ENCODE measurements at regions not wholly inside any gene's neighbourhood (a gene's known extent, or its start where the extent isn't known, plus 50 kb on each side); places are given as distances from the start of the nearest gene placed in this dataset.
"Not testable (repeated sequence)": the region's sequence is repeated elsewhere in the genome, so short reads cannot be mapped to it uniquely, and the experiment has no call there.

DNA sequence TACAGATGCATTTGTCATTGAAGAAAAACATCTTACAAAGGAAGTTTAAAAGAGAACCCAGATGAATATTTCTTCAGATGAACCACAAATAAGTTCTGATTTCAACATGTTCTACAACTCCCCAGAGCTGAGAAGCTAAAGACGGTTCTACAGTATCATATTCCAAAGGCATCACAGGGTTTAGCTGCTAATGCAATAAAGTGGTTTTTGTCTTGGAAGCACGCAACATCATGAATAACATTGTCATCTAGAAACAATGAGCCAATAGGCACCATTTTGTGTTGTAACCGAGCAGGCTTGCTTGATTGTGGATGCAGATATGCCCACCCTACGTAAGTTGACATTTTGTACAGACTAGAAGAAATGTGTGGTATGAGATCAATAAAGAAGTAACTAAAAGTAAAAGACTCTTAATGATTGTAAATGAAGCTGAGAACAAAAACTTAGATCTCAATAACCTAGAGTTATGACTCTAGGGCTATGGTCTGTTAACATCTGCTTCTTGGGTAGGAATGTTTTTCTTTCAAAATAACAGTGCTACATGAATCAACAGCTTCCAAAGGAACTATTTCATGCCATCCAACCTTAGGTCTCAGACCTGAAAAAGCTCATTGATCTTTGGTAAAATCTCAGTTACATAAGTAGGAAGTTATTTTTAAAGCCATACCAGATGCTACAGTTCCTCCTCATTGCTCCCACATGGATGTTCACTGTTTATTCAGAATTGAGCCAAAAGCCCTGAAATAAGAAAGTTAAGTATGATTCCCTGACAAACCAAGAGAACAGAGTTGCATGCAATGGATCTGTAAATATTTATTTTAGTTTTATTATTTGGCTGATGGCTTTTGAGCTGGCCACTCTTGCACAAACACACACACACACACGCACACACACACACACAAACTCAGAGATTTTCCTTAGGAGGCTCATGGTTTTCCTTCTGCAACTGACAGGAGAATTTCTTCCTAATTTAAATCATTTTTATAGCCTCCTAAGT is 118.7 kb upstream of the SLCO6A1 start:
- no peak for DNase-seq (ENCODE audit: low read depth in 3 of 3, low spot score in 1 of 3)

DNA sequence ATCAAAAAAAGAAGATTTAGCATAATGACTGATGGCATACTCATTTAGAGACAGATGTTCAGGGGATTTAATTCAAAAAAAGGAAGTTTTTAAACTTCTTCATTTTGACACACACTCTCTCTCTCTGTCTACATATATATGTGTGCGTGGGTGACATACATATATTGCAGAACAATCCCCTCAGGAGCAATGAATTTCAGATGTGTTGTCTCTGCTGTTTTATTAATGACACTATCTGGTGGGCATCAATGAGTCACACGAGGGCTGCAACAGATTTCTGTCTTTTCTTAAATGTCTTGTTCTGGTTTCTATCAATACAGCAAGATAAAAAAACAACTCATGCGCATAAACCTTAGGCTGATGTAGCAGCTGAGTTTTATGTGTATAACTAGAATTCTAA is 123.5 kb upstream of the SLCO6A1 start:
- no peak for DNase-seq (ENCODE audit: low read depth in 3 of 3, low spot score in 1 of 3)

DNA sequence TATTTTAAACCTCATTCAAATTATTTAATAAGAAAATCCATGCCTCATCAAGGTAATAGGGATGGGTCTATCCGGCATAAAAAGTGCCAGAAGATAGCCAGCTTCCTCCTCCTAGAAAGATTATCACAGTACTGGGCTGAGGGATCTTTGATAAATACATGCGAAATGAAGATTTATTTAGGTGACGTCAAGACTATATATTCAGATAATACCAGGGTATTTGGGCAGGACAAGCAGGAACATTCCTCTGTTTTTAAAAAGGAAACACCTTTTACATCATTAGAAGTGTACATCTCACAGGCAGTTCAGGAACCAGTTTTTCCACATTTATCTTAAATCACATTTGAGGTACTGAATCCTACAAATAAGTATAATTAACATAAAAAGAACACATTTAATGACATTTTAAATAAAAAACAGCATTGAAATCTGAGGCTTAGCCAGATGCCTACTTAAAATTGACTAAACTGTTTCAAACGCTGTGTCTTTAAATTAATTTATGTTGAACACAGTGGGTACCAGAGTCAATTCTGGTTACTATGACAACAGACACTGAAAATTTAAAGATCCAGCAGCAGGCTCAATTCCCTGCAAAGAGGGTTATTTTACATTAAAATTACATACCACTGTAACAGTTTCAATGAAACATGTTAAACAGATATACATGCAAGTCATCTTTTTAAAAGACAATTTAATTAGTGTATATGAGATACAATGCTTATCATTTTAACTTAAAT is 124.7 kb upstream of the SLCO6A1 start:
- no peak for DNase-seq (ENCODE audit: low read depth in 3 of 3, low spot score in 1 of 3)

DNA sequence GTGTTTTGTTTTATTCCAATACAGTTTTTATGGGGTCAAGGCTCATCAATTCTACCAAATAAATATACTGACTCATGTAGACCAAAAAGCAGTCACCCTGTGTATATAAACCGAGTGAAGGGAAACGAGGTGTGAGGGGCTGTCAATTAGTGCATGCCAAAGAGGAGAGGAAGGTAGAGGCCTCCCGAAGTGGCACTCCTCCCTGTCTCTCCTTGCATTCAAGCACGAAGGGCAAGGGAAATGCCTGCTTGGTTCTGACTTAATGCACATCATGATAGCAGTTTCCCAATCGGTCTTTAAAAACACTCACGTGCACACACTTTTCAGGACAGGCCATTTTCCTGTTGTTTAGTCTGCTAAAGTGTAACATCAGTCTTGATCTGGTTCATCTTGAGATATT is 125.6 kb upstream of the SLCO6A1 start:
- DNase-seq (ENCODE audit: low read depth in 3 of 3, low spot score in 1 of 3) = no peak

DNA sequence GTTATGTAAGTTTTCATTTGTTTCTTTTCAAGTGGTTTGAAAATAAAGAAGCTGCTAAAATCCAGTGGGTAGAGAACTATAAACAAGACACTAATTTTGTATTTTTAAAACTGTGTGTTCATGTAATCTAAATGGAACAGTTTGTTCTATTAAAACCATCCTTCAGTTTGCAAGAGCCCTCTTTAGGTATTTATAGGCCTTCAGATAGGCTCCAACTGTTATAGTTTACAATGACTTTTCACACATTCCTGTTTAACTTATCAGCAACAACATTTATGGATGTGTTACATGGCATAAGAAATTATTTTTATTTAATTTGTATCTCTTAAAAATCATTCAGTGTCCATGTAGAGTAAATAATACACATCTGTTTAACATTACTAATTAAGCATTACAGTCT is 126.7 kb upstream of the SLCO6A1 start:
- no peak for DNase-seq (ENCODE audit: low read depth in 3 of 3, low spot score in 1 of 3)

DNA sequence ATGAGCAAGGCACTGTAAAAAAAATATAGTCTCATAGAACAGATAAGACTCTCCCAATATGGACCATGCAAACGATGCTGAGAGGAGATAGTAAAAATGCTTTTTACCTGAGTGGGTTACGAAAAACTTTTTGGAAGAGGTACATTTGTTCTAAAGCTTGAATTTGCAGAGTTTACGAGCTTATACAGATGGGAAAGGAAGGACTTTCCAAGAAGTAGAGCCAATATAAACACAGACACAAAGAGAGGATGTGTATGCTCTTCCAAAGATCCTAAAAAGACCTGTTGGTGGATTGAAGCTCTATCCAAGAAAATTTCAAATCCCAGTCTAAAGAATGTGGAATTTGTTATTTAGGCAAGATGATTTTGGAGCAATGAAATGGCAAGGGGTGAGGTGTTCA is 127.1 kb upstream of the SLCO6A1 start:
- DNase-seq (ENCODE audit: low read depth in 3 of 3, low spot score in 1 of 3) = no peak

DNA sequence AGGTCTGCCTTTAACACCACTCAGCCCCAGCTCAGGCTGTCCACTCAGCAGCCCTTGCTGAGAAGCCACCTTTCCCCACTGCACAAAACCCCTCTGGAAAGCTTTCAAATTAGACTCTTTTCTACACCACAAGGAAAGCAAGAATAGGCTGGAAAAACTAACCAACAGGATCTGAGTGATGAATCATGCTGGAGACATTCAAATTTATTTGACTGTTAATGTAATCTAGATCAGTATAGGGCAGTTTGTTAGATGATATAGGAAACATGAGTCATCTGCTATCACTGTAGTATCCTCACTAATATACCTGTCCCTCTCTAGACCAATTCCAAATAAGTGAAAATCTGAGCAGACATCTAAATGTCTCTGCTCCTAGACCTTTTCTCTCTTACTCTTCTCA is 127.8 kb upstream of the PAM start:
- no peak for DNase-seq (ENCODE audit: low read depth in 3 of 3, low spot score in 1 of 3)

DNA sequence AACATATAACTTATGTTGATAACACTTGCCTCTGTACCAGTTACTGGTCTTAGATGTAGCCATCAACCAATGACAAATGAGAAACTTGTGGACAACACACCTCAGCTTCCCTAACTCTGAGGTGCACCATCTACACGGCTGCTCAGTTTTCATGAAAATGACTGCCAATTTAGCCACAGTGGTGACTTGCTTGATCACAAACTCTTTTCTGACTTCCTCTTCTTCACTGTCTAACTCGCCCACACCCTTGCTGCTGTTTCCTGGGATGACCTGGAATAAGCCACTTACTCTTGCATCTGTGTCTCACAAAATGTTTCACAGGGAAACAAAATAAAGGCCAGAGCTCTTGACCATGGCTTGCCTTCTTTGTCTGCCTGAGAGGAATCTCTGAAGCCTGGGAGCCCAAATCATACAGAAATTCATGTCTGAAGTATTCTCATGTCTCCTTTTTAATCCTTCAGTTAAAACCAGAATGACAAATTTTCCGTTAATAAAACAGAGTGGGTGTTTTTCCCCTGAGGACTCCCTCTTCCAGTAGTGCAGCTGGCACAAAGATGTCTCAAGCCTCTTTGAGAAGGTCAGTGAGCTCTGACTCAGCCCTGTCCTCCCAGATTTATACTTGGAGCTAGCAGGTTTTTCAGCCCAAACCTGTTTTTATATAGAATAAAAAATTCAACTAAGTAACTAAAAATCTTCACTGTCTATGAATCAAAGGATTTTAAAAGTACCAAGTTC is 126.5 kb upstream of the PAM start:
- no peak for DNase-seq (ENCODE audit: low read depth in 3 of 3, low spot score in 1 of 3)

DNA sequence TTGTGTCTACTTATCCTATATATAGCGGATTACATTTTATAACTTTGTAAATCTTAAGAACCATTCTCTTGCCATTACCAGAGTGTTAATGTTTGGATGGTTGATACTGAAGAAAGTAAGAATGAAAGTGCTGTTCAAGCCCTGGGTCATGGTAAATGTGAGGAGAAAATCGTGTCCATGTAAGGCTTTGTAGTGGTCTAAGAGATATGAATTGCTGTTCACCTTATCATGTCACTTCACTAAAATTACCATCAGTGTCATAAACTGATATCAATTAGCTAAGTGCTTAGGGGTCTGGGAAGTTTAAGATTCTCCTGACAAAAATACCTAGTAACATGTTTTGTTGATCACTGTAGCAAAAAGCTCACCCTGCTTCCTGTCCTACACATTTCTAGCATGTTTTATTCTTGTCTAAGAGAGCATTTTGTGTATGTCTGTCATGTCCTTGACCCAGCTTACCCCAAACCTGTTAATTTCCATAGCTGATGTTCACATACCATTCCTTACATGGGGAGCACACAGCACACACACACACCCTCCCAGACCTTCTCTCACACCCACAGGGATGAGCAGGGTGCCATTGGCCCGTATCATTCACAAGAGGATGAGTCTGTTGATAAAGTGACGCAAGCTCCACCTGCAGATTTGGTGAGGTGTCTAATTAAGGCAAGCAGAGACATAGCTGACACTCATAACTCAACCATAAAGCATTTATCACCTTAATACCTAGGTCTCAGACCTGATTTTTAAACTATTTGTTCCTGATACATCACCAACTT is 125.1 kb upstream of the PAM start:
- no peak for DNase-seq (ENCODE audit: low read depth in 3 of 3, low spot score in 1 of 3)

DNA sequence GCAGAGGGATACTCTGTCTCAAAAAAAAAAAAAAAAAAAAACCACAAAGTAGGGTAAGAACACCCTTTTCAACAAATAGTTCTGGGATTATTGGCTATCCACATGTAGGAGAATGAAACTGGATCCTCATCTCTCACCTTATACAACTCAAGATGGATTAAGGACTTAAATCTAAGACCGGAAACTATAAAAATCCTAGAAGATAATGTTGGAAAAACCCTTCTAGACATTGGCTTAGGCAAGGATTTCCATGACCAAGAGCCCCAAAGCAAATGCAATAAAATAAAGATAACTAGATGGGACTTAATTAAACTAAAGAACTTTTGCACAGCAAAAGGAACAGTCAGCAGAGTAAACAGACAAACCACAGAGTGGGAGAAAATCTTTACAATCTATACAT is 119.7 kb upstream of the PAM start:
- not testable (repeated sequence) for DNase-seq (ENCODE audit: low read depth in 3 of 3, low spot score in 1 of 3)

DNA sequence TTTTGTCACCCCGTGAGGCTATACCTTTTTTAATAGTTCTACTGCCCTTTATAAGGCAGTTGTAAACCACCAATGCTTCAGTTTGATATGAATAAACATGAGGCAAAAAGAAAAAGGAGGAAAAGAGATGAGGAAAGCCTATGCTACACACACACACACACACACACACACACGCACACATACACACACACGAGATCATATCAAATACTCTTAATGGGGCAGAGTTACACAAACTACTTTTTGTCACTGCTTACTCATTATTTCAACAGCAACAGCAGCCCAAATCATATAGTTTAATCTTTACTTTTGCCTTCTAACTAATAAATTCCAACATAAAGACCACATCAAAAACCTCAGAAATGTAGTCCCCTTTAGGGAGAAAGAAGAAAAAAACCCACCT is 116.8 kb upstream of the PAM start:
- DNase-seq (ENCODE audit: low read depth in 3 of 3, low spot score in 1 of 3) = no peak

DNA sequence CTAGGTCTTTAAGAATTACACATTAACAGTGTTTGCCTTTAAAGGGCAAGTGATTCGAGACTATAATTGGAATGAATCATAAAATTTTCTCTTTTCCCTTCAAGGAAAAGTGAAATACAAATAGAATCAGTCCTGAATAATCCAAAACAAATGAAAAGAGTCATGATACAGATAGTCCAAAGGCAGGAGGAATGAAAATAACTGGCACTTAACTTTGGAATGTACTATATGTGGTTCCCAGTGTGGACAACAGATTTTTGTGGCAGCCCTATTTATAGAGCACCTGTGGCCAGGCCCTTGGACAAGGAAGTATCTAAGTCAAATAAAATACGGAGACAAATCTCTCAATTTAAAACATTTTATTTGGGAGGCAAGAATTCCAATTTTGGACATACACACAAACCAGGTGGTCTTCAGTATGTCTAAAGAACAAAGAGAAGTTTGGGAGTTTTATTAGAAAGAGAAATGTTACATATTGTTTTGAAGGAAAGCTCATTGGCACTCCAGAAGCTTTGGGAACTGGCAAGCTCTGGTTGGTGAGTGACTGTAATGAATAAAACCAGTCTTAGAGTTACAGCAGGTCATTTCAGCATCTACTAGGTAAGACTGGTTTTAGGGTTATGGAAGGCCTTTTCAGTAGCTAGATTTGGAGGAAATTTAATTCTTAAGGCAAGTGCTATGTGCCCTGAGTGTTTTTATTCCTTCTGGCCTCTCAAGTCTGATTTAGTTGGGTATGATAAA is 116.0 kb upstream of the PAM start:
- DNase-seq (ENCODE audit: low read depth in 3 of 3, low spot score in 1 of 3) = no peak

DNA sequence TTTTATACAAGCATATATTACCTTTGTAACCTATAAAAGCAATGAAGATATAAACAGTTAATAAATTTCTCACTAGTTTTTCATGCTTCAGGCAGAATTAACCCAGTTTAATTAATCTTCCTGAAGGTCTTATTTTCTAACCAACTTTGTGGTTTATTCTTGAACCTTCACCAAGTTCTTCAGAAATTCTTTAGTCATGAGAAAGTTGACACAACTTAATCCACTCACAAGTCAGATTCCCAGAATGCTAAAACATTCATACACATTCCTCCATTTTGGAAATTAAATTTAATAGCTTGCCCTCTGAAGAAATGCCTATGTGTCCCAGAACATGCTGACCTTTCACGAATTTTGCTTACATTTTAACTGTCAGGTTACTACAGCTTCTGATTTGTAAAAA is 105.4 kb upstream of the PAM start:
- no peak for DNase-seq (ENCODE audit: low read depth in 3 of 3, low spot score in 1 of 3)

DNA sequence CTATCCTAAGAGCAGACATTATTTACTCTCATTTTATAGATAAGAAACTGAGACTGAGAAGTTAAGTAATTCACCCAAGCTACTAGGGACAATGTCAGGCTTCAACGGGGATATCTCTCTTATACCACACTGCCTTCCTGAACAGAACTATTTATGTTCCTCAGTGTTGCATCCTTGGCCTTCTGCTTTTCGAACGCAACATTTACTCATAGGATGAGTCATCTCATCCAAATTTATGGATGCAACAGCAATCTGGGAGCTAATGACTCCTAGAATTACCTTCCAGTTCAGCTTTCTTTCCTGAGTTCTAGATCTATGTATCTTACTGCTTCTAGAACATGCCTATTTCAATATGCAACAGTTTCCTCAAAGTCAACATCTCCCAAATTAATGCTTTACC is 103.6 kb upstream of the PAM start:
- no peak for DNase-seq (ENCODE audit: low read depth in 3 of 3, low spot score in 1 of 3)

DNA sequence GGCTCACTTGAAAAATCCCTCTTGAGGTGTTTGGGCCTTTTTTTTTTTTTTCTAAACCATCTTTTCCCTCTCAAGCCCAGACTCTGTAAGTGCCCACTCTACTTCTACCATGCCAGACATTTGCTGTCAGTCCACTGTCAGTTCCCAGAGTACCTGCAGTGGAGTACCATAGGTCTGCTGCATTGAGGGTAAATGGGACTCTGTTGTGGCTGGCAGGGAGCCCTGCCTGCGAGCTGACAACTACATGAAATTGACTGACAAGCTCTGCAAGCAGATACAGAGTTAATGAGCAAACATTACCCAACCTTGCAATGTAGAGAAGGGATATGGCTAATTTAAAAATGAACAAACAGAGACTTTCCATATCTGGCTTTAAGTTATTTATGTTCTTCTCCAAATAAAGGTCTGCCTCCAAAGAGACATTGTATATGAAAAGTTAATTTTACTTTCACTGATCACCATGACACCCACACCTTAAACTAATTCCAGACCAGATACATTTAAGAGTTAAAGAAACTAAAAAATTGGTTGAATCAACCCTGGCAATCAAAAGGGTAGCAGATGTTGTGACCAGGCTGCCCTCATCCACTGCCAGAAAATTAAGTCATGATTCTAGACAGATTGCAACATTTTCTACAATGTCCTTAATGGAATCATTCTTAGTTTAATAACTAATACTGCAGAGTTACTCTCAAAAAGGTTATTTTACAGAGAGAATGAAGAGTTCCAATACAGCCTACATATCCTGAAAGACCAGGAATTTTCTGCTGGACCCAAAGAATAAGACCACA is 100.4 kb upstream of the PAM start:
- DNase-seq (ENCODE audit: low read depth in 3 of 3, low spot score in 1 of 3) = no peak

DNA sequence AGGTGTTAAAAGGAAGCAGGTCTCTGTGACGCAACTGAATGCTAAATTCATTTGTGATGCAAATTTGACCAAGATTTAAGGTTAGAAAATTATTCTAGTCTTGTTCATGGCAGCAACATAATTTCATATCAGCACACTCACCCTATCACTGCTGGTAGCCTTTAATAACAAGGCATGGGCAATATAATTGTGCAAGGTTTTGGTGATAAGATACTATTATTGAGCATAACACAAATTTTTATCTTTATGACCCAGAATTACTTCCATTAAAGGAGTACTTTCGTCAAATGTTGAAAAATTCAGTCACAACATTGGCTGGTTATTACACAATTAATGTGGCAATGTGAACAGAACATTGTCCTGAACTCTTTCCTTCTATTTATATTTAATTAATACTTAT is 96.0 kb upstream of the PAM start:
- DNase-seq (ENCODE audit: low read depth in 3 of 3, low spot score in 1 of 3) = no peak

DNA sequence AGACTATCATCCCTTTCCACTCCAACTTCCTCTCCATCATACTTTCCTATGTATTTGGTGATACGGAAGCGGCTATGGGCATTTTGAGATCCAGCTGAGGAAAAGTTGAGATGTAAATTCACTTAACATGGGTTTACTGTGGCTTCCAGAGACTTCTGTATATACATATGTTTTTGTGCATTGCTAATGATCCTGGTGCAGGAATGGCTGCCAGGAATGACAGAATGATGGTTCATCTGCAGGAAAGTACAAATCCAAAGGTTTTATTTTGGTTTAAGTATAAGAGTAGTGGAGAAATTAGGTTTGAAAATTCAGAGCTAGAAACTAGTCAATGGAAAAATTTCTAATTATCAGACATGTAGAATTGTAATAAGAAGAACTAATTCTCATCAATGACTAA is 95.0 kb upstream of the PAM start:
- DNase-seq (ENCODE audit: low read depth in 3 of 3, low spot score in 1 of 3) = no peak

DNA sequence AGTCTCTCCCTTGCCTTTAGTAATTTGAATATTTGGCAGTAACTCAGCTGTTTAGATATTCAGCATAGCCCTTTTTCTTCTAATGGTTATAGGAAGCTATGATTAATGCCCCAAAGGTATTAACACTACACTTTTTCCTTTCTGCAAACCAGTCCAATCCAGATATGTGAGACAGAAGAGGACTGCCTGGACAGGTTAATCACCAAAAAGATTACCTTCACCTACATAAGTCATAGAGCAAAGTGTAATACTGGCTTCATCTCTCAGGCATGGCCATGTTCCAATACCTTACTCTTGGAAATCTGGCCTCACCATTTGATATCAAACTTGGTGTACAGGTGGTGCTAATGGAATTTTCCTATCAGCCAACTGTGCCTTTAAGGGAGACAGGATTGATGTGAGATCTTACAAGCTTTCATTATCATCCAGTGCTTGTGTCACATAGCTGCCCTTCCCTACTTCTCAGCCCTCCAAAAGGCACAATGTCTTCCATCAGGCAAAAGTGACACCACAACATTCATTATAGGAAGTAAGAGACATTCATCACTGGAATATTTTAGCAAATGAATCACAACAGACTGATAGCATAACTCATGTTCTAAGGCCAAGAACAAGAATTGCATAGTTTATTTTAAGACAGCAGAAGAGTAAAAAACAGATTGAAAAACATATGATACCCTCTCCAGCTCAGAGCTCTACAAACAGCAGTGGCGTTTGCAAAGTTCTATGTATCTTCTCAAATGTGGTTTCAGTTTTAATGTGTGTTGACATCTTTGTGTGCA is 91.2 kb upstream of the PAM start:
- no peak for DNase-seq (ENCODE audit: low read depth in 3 of 3, low spot score in 1 of 3)
